HK-2 (cell line): ENCODE measurements at regions not wholly inside any gene's neighbourhood (a gene's known extent, or its start where the extent isn't known, plus 50 kb on each side); places are given as distances from the start of the nearest gene placed in this dataset.
"Not testable (repeated sequence)": the region's sequence is repeated elsewhere in the genome, so short reads cannot be mapped to it uniquely, and the experiment has no call there.

Experiments used
- DNase-seq: peaks from one replicate; pipeline ENCODE4 v3.0.0-alpha.2; 2018; ENCODE audit not compliant: unreplicated experiment

DNA sequence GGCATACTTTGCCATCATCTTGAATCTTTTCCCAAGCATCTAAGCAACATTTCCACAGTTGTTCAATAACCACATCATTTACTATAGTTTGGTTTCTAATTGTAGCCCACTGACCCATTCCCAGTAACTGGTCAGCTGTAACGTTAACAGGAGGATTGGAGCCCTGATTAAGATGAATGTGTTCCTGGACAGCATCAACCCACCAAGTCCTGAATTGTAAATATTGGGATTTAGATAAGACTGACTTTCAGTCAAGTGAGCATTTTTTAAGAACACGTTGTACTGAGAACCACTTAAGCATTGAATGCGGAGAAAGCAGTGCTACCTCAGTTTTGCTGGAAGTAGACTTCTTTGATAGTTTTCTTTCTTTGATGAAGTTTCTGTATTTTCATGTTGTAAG is 53.3 kb upstream of the ARL4D start:
- not testable (repeated sequence) for DNase-seq

DNA sequence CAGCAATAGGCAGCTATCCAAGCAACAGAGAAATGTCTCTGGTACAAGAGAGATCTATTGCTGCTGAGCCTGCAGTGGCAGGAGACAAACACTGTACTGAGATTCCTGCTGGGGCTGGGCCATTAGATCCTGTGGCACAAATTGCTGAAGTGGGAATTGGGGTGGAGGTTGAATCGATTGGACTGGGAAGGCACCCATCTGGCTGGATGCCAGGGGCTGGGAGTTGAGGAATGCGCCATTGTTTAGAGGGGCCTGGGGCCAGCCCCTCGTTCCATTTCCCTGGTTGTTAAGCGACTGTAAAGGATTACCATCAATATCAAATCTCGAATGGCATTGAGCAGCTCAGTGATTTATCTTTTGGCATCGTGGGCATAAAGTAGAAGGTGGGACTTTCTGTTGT is 54.1 kb upstream of the ARL4D start:
- no peak for DNase-seq

- no peak for DNase-seq
These were observed 56.3 kb upstream of the ARL4D start for GRCh38 chr17:43342589-43342890.

GRCh38 chr17:43341715-43342588 is 56.8 kb upstream of the ARL4D start:
- no peak for DNase-seq

DNA sequence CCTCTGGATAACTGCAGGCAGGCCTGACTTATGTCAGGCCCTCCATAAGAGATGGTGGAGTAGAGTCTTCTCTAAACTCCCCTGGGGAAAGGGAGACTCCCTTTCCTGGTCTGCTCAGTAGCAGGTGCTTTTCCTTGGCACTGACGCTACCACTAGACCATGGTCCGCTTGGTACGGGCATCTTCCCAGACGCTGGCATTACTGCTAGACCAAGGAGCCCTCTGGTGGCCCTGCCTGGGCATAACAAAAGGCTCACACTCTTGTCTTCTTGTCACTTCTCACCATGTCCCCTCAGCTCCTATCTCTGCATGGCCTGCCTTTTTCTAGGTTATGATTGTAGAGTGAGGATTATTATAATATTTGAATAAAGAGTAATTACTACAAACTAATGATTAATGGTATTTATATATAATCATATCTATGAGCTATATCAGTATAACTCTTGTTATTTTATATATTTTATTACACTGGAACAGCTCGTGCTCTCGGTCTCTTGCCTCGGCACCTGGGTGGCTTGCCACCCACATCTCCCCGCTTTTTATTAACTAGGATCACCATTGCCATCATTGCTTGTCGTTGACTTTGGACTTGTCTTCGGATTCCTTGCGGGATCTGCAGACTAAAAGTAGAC is 59.8 kb upstream of the ARL4D start:
- peak; percentile 59 for DNase-seq

DNA sequence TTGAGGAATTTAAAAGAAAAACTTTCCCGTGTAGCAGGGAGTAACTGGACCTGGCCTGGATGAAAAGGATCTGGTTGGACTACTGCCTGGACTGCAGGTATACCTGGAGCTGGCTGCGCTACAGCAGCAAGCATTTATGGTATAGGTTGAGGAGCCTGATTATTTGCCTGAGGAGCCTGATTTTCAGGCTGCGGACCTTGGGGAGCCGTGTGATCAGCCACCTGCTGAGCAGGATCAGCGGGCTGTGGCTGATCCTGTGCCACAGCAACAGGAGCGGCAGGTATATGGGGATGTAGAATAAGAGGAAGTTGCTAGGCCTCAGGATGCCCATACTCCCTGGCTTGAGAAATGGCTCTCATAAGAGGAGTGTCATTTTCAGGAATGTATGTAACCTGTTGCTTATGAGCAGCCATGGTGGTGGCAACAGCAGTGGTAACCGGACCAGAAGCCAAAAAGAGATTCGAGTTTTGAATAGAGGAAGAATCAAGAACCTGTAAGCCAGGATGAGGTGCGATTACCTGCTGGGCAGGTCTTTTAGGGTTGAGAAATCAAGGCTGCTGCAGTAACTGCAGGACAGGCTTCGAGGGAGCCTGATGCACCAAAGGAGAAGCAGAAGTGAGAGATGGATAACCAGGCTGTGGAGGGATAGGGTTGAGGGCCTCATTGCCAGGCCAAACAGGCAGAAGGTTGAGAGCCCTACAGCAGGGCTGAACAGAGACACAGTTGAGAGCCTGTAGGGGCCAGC is 60.9 kb upstream of the ARL4D start:
- DNase-seq = no peak

DNA sequence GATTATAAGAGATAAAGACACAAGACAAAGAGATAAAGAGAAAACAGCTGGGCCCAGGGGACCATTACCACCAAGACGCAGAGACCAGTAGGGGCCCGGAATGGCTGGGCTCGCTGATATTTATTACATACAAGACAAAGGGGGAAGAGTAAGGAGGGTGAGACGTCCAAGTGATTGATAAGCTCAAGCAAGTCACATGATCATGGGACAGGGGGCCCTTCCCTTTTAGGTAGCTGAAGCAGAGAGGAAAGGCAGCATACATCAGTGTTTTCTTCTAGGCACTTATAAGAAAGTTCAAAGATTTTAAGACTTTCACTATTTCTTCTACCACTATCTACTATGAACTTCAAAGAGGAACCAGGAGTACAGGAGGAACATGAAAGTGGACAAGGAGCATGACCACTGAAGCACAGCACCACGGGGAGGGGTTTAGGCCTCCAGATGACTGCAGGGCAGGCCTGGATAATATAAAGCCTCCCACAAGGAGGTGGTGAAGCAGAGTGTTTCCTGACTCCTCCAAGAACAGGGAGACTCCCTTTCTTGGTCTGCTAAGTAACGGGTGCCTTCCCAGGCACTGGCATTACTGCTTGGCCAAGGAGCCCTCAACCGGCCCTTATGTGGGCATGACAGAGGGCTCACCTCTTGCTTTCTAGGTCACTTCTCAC is 63.9 kb upstream of the ARL4D start:
- DNase-seq = no peak

DNA sequence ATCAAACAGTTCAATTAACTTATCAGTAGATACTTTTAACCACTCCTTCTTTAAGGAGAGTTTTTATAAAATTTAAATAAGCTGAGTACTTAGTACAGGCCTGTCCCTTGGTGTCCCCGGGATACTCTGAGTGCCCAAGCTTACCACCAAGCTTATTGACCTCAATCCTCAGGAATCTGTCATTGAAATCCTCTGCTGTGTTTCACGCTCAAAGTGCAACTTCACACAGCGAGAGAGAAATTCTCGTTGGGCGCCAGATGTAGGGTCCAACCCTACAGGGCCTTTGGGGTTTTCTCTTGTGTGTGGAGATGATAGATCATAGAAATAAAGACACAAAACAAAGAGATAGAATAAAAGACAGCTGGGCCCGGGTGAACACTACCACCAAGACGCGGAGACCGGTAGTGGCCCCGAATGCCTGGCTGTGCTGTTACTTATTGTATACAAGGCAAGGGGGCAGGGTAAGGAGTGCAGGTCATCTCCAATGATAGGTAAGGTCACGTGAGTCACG is 65.3 kb upstream of the ARL4D start:
- no peak for DNase-seq

- no peak for DNase-seq
These were observed 66.6 kb upstream of the ARL4D start for GRCh38 chr17:43332230-43332629.

- DNase-seq = no peak
These were observed 67.7 kb upstream of the ARL4D start for GRCh38 chr17:43330876-43331639.

GRCh38 chr17:43329183-43329582 is 69.6 kb upstream of the ARL4D start:
- DNase-seq = no peak

GRCh38 chr17:43328650-43329049 is 70.1 kb upstream of the ARL4D start:
- no peak for DNase-seq

DNA sequence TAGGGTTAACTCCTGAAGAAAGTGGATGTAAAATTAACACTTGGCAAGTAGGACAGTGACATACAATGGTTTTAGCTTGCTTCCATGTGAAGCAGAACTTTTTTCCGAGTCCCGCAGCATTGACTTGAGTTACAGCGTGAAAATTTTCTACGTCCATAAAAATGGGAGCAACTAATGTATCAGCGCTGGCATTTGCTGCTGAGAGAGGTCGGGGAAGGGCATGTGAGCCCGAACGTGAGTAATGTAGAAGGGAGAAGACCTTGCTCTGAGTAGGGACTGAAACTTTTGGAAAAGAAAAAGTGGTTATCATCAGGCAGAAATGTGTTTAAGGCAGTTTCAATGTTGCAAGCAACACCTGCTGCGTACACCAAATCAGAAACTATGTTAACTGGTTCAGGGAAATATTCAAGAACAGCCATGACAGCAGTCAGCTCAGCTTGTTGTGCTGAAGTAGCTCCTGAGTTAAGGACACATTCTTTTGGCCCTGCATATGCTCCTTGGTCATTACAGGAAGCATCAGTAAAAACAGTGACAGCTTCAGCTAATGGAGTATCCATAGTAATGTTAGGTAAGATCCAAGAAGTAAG is 70.9 kb upstream of the ARL4D start:
- no peak for DNase-seq

DNA sequence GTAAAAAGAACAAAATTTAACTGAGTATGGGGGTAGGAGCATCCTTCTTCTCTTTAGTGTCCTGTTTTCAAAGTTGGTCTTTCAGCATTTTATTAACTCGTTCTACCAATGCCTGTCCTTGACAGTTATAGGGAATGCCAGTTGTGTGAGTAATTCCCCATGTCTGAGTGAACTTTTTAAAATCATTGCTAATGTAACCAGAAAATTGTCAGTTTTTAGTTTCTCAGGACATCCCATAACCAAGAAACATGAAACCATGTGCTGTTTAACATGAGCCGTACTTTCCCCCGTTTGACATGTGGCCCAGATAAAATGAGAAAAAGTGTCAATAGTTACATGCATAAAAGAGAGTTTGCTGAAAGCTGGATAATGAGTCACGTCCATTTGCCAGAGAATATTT is 71.4 kb upstream of the ARL4D start:
- DNase-seq = no peak

DNA sequence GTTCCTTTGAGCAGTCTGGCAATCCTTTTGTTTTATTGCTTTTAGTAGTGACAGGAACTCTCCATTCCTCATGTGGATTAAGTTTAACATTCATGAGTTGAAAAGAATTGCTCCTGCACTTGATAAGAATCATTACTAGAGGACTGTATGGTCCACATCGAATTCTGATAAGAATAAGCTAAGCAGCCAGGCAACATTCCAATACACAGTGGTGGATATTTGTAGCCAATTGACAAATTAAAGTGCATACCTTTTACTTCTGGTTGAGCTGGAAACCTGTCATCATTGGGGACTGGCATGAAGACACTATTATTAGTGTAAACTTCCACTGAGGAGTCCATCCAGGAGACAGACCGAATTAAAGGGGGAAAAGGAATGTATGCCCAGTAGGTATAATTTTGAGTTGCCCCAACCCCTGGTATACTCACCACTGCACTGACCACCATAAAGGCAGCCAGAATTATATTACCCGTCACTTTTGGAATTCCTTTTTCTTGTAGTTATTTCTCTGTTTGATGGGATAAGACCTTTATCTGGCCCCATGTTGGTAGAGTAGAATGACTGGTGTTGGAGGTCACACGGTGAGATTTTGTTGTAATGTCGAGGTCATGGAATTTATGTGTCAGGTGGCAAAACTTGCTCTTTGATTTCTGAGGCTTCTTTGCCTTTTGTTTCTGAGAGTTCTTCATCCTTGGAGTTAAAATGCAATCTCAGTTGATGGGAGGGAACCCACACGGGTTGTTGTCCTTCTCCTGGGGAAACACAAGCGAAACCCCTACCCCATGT is 72.1 kb upstream of the ARL4D start:
- no peak for DNase-seq

GRCh38 chr17:43324205-43324893 is 74.4 kb upstream of the ARL4D start:
- DNase-seq = no peak

DNA sequence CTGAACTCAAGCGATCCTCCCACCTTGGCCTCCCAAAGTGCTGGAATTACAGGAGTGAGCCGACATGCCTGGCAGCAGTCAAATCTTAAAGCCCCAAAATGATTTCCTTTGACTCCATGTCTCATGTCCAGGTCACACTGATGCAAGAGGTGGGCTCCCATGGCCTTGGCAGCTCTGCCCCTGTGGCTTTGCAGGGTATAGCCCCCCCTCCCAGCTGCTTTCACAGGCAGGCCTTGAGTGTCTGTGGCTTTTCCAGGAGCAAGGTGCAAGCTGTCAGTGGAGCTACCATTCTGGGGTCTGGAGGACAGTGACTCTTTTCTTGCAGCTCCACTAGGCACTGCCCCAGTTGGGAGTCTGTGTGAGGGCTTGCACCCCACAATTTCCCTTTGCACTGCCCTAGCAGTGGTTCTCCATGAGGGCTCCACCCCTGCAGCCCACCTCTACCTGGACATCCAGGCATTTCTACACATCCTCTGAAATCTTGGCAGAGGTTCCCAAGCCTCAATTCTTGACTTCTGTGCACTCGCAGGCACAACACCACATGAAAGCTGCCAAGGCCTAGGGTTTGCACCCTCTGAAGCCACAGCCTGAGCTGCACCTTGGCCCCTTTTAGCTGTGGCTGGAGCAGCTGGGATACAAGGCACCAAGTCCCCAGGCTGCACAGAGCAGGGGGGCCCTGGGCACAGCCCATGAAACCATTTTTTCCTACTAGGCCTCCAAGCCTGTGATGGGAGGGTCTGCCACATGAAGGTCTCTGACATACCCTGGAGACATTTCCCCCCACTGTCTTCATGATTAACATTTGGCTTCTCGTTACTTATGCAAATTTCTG is 79.3 kb upstream of the ARL4D start:
- no peak for DNase-seq

GRCh38 chr17:43316522-43317142 is 82.2 kb upstream of the ARL4D start:
- DNase-seq = no peak
